SK-N-SH (cell line): ENCODE measurements at regions not wholly inside any gene's neighbourhood (a gene's known extent, or its start where the extent isn't known, plus 50 kb on each side); places are given as distances from the start of the nearest gene placed in this dataset.

Experiments
- ELF1 ChIP-seq: IDR thresholded peaks from 2 replicates; pipeline ENCODE4 v1.4.0; 2012
- EP300 ChIP-seq, 2 experiments: IDR thresholded peaks; 2 replicates each; pipeline versions ENCODE4 v1.4.0 to v1.6.1; 2012; ENCODE audit warnings: borderline replicate concordance in 1 of 2, low read depth in 1 of 2, low read length in 1 of 2
- JUND ChIP-seq: IDR thresholded peaks from 2 replicates; pipeline ENCODE4 v1.4.0; 2012
- RFX5 ChIP-seq: IDR thresholded peaks from 2 replicates; pipeline ENCODE4 v1.6.1; 2012; ENCODE audit warnings: mild to moderate bottlenecking, improper control_type of control experiment, low read length
- RXRA ChIP-seq: IDR thresholded peaks from 2 replicates; pipeline ENCODE4 v1.4.0; 2012; ENCODE audit warnings: low read depth, mild to moderate bottlenecking, borderline replicate concordance
- TF ChIP-seq, protein P1 (sequence below): fragments of 200-600 bp; sonication (generic); IDR thresholded peaks from 2 replicates; pipeline ENCODE4 v1.6.1; 2017; ENCODE audit warnings: antibody characterized with exemption, mild to moderate bottlenecking, moderate library complexity
- TF ChIP-seq, protein P2 (sequence below): IDR thresholded peaks from 2 replicates; pipeline ENCODE4 v1.4.0; 2012; ENCODE audit warnings: low read depth
- TF ChIP-seq, protein P3 (sequence below): IDR thresholded peaks from 2 replicates; pipeline ENCODE4 v1.6.1; 2012; ENCODE audit warnings: mild to moderate bottlenecking, low read depth, low read length, moderate library complexity

DNA sequence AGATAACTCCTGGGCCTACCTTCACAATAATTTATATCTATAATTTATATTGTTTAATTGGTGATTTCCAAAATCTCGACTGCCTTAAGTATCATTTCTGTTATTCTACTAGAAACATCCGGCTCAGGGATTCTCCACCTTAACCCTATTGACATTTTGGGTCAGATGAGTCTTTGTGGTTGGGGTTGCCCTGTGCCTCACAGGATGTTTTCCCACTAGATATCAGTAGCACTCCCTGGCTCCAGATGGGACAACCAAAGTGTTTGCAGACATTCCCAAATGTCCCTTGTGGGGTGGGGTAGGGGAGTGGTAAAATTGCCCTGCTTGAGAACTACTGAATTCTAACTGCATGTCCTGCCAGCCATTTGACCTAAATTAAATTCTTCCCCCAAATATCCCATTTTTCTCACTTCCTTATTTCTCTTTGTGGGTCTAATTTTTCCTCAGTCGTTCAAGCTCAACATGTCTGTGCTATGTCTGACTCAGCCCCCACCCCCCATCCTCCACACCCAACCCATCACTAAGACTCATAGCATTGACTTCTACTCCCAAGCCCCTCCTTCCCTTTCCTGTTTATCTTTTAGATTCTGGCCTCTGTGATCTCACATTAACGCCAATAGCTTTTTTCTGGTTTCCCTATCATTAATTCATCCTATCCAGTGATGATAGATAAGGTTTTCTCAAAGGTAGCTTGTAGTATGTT, 545.1 kb downstream of the EFNB2 start:
- TF ChIP-seq, protein P1, sequence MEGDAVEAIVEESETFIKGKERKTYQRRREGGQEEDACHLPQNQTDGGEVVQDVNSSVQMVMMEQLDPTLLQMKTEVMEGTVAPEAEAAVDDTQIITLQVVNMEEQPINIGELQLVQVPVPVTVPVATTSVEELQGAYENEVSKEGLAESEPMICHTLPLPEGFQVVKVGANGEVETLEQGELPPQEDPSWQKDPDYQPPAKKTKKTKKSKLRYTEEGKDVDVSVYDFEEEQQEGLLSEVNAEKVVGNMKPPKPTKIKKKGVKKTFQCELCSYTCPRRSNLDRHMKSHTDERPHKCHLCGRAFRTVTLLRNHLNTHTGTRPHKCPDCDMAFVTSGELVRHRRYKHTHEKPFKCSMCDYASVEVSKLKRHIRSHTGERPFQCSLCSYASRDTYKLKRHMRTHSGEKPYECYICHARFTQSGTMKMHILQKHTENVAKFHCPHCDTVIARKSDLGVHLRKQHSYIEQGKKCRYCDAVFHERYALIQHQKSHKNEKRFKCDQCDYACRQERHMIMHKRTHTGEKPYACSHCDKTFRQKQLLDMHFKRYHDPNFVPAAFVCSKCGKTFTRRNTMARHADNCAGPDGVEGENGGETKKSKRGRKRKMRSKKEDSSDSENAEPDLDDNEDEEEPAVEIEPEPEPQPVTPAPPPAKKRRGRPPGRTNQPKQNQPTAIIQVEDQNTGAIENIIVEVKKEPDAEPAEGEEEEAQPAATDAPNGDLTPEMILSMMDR = no peak
- no peak for TF ChIP-seq EP300 (IDR thresholded peaks at IDR 0.05; ENCODE audit: borderline replicate concordance in 1 of 2, low read depth in 1 of 2, low read length in 1 of 2)
- no peak for TF ChIP-seq JUND
- TF ChIP-seq, protein P2, sequence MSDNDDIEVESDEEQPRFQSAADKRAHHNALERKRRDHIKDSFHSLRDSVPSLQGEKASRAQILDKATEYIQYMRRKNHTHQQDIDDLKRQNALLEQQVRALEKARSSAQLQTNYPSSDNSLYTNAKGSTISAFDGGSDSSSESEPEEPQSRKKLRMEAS = no peak
- TF ChIP-seq ELF1 = no peak
- TF ChIP-seq, protein P3, sequence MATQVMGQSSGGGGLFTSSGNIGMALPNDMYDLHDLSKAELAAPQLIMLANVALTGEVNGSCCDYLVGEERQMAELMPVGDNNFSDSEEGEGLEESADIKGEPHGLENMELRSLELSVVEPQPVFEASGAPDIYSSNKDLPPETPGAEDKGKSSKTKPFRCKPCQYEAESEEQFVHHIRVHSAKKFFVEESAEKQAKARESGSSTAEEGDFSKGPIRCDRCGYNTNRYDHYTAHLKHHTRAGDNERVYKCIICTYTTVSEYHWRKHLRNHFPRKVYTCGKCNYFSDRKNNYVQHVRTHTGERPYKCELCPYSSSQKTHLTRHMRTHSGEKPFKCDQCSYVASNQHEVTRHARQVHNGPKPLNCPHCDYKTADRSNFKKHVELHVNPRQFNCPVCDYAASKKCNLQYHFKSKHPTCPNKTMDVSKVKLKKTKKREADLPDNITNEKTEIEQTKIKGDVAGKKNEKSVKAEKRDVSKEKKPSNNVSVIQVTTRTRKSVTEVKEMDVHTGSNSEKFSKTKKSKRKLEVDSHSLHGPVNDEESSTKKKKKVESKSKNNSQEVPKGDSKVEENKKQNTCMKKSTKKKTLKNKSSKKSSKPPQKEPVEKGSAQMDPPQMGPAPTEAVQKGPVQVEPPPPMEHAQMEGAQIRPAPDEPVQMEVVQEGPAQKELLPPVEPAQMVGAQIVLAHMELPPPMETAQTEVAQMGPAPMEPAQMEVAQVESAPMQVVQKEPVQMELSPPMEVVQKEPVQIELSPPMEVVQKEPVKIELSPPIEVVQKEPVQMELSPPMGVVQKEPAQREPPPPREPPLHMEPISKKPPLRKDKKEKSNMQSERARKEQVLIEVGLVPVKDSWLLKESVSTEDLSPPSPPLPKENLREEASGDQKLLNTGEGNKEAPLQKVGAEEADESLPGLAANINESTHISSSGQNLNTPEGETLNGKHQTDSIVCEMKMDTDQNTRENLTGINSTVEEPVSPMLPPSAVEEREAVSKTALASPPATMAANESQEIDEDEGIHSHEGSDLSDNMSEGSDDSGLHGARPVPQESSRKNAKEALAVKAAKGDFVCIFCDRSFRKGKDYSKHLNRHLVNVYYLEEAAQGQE = no peak
- no peak for TF ChIP-seq RFX5
- TF ChIP-seq RXRA = no peak
